Right cardiac atrium (tissue), 5 donors: ENCODE measurements at regions not wholly inside any gene's neighbourhood (a gene's known extent, or its start where the extent isn't known, plus 50 kb on each side); places are given as distances from the start of the nearest gene placed in this dataset.

Source experiments
- ATAC-seq, 2 donors: fragments of 200-7000 bp; cut with Tn5 transposase; one replicate each; pipeline versions ENCODE4 v1.8.0 to v1.9.1; 2020; ENCODE audit warnings: moderate library complexity in 2 of 2, mild to moderate bottlenecking in 1 of 2
- DNase-seq, 3 donors: peaks; one replicate each; pipeline ENCODE4 v3.0.0-alpha.2; 2020
- H3K27ac ChIP-seq: one replicate; pipeline ENCODE4 v1.5.1; 2013; ENCODE audit warnings: mild to moderate bottlenecking, low read length, control low read depth, moderate library complexity
- H3K27me3 ChIP-seq: one replicate; pipeline ENCODE4 v1.6.1; 2013; ENCODE audit not compliant: control insufficient read depth, insufficient read depth
- H3K4me1 ChIP-seq: one replicate; pipeline ENCODE4 v1.6.1; 2013; ENCODE audit warnings: low read length; ENCODE audit not compliant: control insufficient read depth, insufficient read depth
- H3K4me3 ChIP-seq: one replicate; pipeline ENCODE4 v1.5.1; 2013; ENCODE audit warnings: low read length, control low read depth
- H3K9me3 ChIP-seq: one replicate; pipeline ENCODE4 v1.6.1; 2013; ENCODE audit warnings: low read length; ENCODE audit not compliant: control insufficient read depth
- WGBS: extraction: QIAGEN DNeasy Blood & Tissue Kit; methylation state at CpG from one replicate; pipeline ENCODE4 v1.1.7; 2013; 5-methylcytosine and 5-hydroxymethylcytosine counted together
- intact Hi-C, 4 donors: fragments of 100-400 bp; cut with DNase I; formaldehyde crosslinking; loops; one replicate each; pipeline versions ENCODE4 v1.11.0 to v1.14.0; 2022 to 2023
- donor health status: healthy with polysubstance abuse.
- donor health status: DM: no; HTN: yes; CAD: no.
- donor health status: DM: no; HTN: no; CAD: no.
- donor health status: DM: no; HTN: yes; CAD: no; lungs with severe emphysema.
- donor health status: DM: yes; HTN: yes; CAD: no.

GRCh38 chr10:131490991-131491594 lies 179.6 kb upstream of the TCERG1L start:
- ATAC-seq, result no peak
- H3K27me3 ChIP-seq, result no peaks in the 10 kb centered on the region
- WGBS, result 76% methylated on average over 9 of the region's 9 CpGs
- H3K9me3 ChIP-seq, result no peaks in the 10 kb centered on the region
- DNase-seq, result no peak
- H3K4me3 ChIP-seq, result no peak overlapping the region
- no peak overlapping the region for H3K27ac ChIP-seq
- intact Hi-C loops, result no loop called here
- H3K4me1 ChIP-seq, result no peaks in the 10 kb centered on the region

GRCh38 chr10:131492211-131492857 lies 180.8 kb upstream of the TCERG1L start:
- H3K4me1 ChIP-seq, result no peaks in the 10 kb centered on the region
- no peaks in the 10 kb centered on the region for H3K27me3 ChIP-seq
- no peak overlapping the region for H3K27ac ChIP-seq
- H3K9me3 ChIP-seq, result no peaks in the 10 kb centered on the region
- DNase-seq (no peak), ATAC-seq (no peak)
- intact Hi-C loops, result no loop called here
- no peak overlapping the region for H3K4me3 ChIP-seq
- WGBS, result 56% methylated on average over 9 of the region's 9 CpGs

GRCh38 chr10:131493432-131493831 lies 181.9 kb upstream of the TCERG1L start:
- Histone ChIP-seq H3K27me3 (no peaks in the 10 kb centered on the region), H3K9me3 (no peaks in the 10 kb centered on the region), H3K27ac (no peak overlapping the region), H3K4me1 (no peaks in the 10 kb centered on the region), H3K4me3 (no peak overlapping the region)
- ATAC-seq (no peak), DNase-seq (no peak)
- intact Hi-C loops, result no loop called here
- WGBS, result 74% methylated on average over 4 of the region's 4 CpGs

GRCh38 chr10:131494451-131494850 lies 182.9 kb upstream of the TCERG1L start:
- no peaks in the 10 kb centered on the region for H3K9me3 ChIP-seq
- no peaks in the 10 kb centered on the region for H3K4me1 ChIP-seq
- no peak overlapping the region for H3K27ac ChIP-seq
- no peak overlapping the region for H3K4me3 ChIP-seq
- DNase-seq, result no peak
- 81% methylated on average over 5 of the region's 5 CpGs for whole genome bisulfite sequencing
- intact Hi-C loops, result no loop called here
- ATAC-seq, result no peak
- no peaks in the 10 kb centered on the region for H3K27me3 ChIP-seq

GRCh38 chr10:131495224-131495623 lies 183.7 kb upstream of the TCERG1L start:
- 76% methylated on average over 4 of the region's 4 CpGs for WGBS
- intact Hi-C loops, result no loop called here
- ATAC-seq (no peak), DNase-seq (no peak)
- Histone ChIP-seq H3K4me1 (no peaks in the 10 kb centered on the region), H3K27me3 (no peaks in the 10 kb centered on the region), H3K4me3 (no peak overlapping the region), H3K27ac (no peak overlapping the region), H3K9me3 (no peaks in the 10 kb centered on the region)

- no peak overlapping the region for H3K4me3 ChIP-seq
- no peak for ATAC-seq
- intact Hi-C loops, result no loop called here
These were observed 184.4 kb upstream of the TCERG1L start for GRCh38 chr10:131495892-131496291.

GRCh38 chr10:131496351-131497052 lies 185.0 kb upstream of the TCERG1L start:
- Histone ChIP-seq H3K4me3 (no peak overlapping the region), H3K4me1 (no peaks in the 10 kb centered on the region), H3K27ac (no peak overlapping the region), H3K9me3 (no peaks in the 10 kb centered on the region), H3K27me3 (no peaks in the 10 kb centered on the region)
- intact Hi-C loops, result no loop called here
- 88% methylated on average over 16 of the region's 16 CpGs for WGBS
- no peak for ATAC-seq
- no peak for DNase-seq

More at GRCh38 chr10:131495892-131496291, 184.4 kb upstream of the TCERG1L start:
- 87% methylated on average over 14 of the region's 14 CpGs for WGBS
- H3K27me3 ChIP-seq, result no peaks in the 10 kb centered on the region
- no peaks in the 10 kb centered on the region for H3K9me3 ChIP-seq
- H3K27ac ChIP-seq, result no peak overlapping the region
- DNase-seq, result no peak
- no peaks in the 10 kb centered on the region for H3K4me1 ChIP-seq

- Histone ChIP-seq H3K9me3 (peaks cover 3% of the 10 kb centered on the region), H3K27ac (no peak overlapping the region), H3K4me3 (no peak overlapping the region), H3K4me1 (no peaks in the 10 kb centered on the region), H3K27me3 (no peaks in the 10 kb centered on the region)
- WGBS, result 83% methylated on average over 3 of the region's 3 CpGs
- intact Hi-C loops, result no loop called here
- DNase-seq, result no peak
- ATAC-seq, result no peak
These were observed 188.0 kb upstream of the TCERG1L start for GRCh38 chr10:131499566-131499965.

- H3K27ac ChIP-seq, result no peak overlapping the region
- DNase-seq, result no peak
- H3K9me3 ChIP-seq, result peaks cover 3% of the 10 kb centered on the region
- WGBS, result 83% methylated on average over 9 of the region's 9 CpGs
- ATAC-seq, result no peak
- intact Hi-C loops, result no loop called here
- no peak overlapping the region for H3K4me3 ChIP-seq
- no peaks in the 10 kb centered on the region for H3K27me3 ChIP-seq
- H3K4me1 ChIP-seq, result no peaks in the 10 kb centered on the region
These were observed 188.7 kb upstream of the TCERG1L start for GRCh38 chr10:131500181-131500580.

GRCh38 chr10:131500892-131501291 lies 189.4 kb upstream of the TCERG1L start:
- DNase-seq (no peak), ATAC-seq (no peak)
- Histone ChIP-seq H3K27ac (no peak overlapping the region), H3K4me3 (no peak overlapping the region), H3K4me1 (no peaks in the 10 kb centered on the region), H3K27me3 (no peaks in the 10 kb centered on the region), H3K9me3 (peaks cover 3% of the 10 kb centered on the region)
- intact Hi-C loops, result no loop called here
- WGBS, result 89% methylated on average over 5 of the region's 5 CpGs

GRCh38 chr10:131503992-131504391 lies 192.5 kb upstream of the TCERG1L start:
- 88% methylated on average over 2 of the region's 2 CpGs for WGBS
- intact Hi-C loops, result no loop called here
- no peak overlapping the region for H3K27ac ChIP-seq
- no peak overlapping the region for H3K4me3 ChIP-seq
- DNase-seq (no peak), ATAC-seq (no peak)
- no peaks in the 10 kb centered on the region for H3K27me3 ChIP-seq
- H3K9me3 ChIP-seq, result peaks cover 3% of the 10 kb centered on the region
- no peaks in the 10 kb centered on the region for H3K4me1 ChIP-seq
